Sigmoid colon (tissue), 6 donors: ENCODE measurements at regions not wholly inside any gene's neighbourhood (a gene's known extent, or its start where the extent isn't known, plus 50 kb on each side); places are given as distances from the start of the nearest gene placed in this dataset.

Experiments used
- DNase-seq: peaks from one replicate; pipeline ENCODE4 v3.0.0-alpha.2; 2019
- H3K27ac ChIP-seq, 4 donors: fragments of 200-600 bp; sonication (generic); one replicate each; pipeline ENCODE4 v1.5.1; 2016 to 2019; ENCODE audit warnings: mild to moderate bottlenecking in 1 of 4
- H3K27me3 ChIP-seq, 3 donors: fragments of 200-600 bp; sonication (generic); one replicate each; pipeline ENCODE4 v1.5.1; 2019; ENCODE audit warnings: mild to moderate bottlenecking in 1 of 3
- H3K36me3 ChIP-seq, 4 donors: fragments of 200-600 bp; sonication (generic); one replicate each; pipeline ENCODE4 v1.5.1; 2016 to 2019
- H3K4me1 ChIP-seq, 4 donors: fragments of 200-600 bp; sonication (generic); one replicate each; pipeline ENCODE4 v1.5.1; 2017 to 2019
- H3K4me3 ChIP-seq, 4 donors: fragments of 200-600 bp; sonication (generic); one replicate each; pipeline ENCODE4 v1.5.1; 2017 to 2019; ENCODE audit warnings: mild to moderate bottlenecking in 2 of 4, moderate library complexity in 1 of 4
- H3K9me3 ChIP-seq, 4 donors: fragments of 200-600 bp in 3 of 4; sonication (generic) in 3 of 4; one replicate each; pipeline versions ENCODE4 v1.5.1 to v1.6.1; 2013 to 2019
- CTCF ChIP-seq, 4 experiments: fragments of 450-650 bp in 3 of 4; fragments of 200-600 bp in 1 of 4; IDR thresholded peaks; one replicate each; pipeline ENCODE4 v1.5.1; 2016 to 2019; ENCODE audit warnings: antibody characterized with exemption in 4 of 4, mild to moderate bottlenecking in 3 of 4, moderate library complexity in 2 of 4
- EP300 ChIP-seq, 4 donors: sonication (generic); formaldehyde crosslinking; IDR thresholded peaks; one replicate each; pipeline ENCODE4 v1.6.1; 2017; ENCODE audit warnings: antibody characterized with exemption in 4 of 4
- POLR2A ChIP-seq, 2 donors: fragments of 450-650 bp; IDR thresholded peaks; one replicate each; pipeline ENCODE4 v1.6.1; 2016; ENCODE audit warnings: antibody characterized with exemption in 2 of 2, mild to moderate bottlenecking in 2 of 2, moderate library complexity in 2 of 2
- POLR2AphosphoS5 ChIP-seq, 4 donors: sonication (generic); formaldehyde crosslinking; IDR thresholded peaks; one replicate each; pipeline ENCODE4 v1.6.1; 2017; ENCODE audit warnings: antibody characterized with exemption in 4 of 4
- WGBS, 2 donors: extraction: QIAGEN DNeasy Blood & Tissue Kit; methylation state at CpG; one replicate each; pipeline ENCODE4 v1.1.7; 2013; 5-methylcytosine and 5-hydroxymethylcytosine counted together
- intact Hi-C: fragments of 100-400 bp; cut with DNase I; formaldehyde crosslinking; loops from one replicate; pipeline ENCODE4 v1.15.1; 2023
- donor health status: healthy with polysubstance abuse.
- donor health status: healthy.

GRCh38 chr1:42013881-42014470 lies 95.3 kb upstream of the HIVEP3 start:
- DNase-seq, result no peak
- Histone ChIP-seq H3K9me3 (no peaks in the 10 kb centered on the region), H3K4me1 (no peaks in the 10 kb centered on the region), H3K27ac (no peak overlapping the region), H3K27me3 (no peaks in the 10 kb centered on the region), H3K4me3 (no peak overlapping the region), H3K36me3 (no peaks in the 10 kb centered on the region)
- TF ChIP-seq POLR2A (IDR thresholded peaks at IDR 0.05) (no peak), EP300 (IDR thresholded peaks at IDR 0.05) (no peak), POLR2AphosphoS5 (IDR thresholded peaks at IDR 0.05) (no peak)
- WGBS, 2 donors, result 55 to 77% methylated on average over 7 of the region's 7 CpGs
- intact Hi-C loops, result no loop called here

- H3K36me3 ChIP-seq, result no peaks in the 10 kb centered on the region
- H3K27ac ChIP-seq, result no peak overlapping the region
- intact Hi-C loops, result no loop called here
- H3K9me3 ChIP-seq, result no peaks in the 10 kb centered on the region
- TF ChIP-seq POLR2A (IDR thresholded peaks at IDR 0.05) (no peak), EP300 (IDR thresholded peaks at IDR 0.05) (no peak), CTCF (IDR thresholded peaks at IDR 0.05) (no peak), POLR2AphosphoS5 (IDR thresholded peaks at IDR 0.05) (no peak)
- no peaks in the 10 kb centered on the region for H3K27me3 ChIP-seq
- no peak for DNase-seq
- no peaks in the 10 kb centered on the region for H3K4me1 ChIP-seq
- 16 to 70% methylated on average over 1 of the region's 1 CpG for WGBS, 2 donors
- no peak overlapping the region for H3K4me3 ChIP-seq
Observed at GRCh38 chr1:42012852-42013251, 94.1 kb upstream of the HIVEP3 start.

GRCh38 chr1:42010381-42010780 lies 91.7 kb upstream of the HIVEP3 start:
- no peaks in the 10 kb centered on the region for H3K36me3 ChIP-seq
- no peaks in the 10 kb centered on the region for H3K9me3 ChIP-seq
- intact Hi-C loops, result no loop called here
- DNase-seq, result no peak
- H3K4me3 ChIP-seq, result no peak overlapping the region
- H3K27ac ChIP-seq, result no peak overlapping the region
- H3K4me1 ChIP-seq, result no peaks in the 10 kb centered on the region
- no peaks in the 10 kb centered on the region for H3K27me3 ChIP-seq
- TF ChIP-seq POLR2AphosphoS5 (IDR thresholded peaks at IDR 0.05) (no peak), CTCF (IDR thresholded peaks at IDR 0.05) (no peak), EP300 (IDR thresholded peaks at IDR 0.05) (no peak), POLR2A (IDR thresholded peaks at IDR 0.05) (no peak)

- 77 to 81% methylated on average over 2 of the region's 2 CpGs for WGBS, 2 donors
Observed at GRCh38 chr1:42008264-42008663, 89.5 kb upstream of the HIVEP3 start.

GRCh38 chr1:42006836-42007235 lies 88.1 kb upstream of the HIVEP3 start:
- TF ChIP-seq CTCF (IDR thresholded peaks at IDR 0.05) (no peak), POLR2A (IDR thresholded peaks at IDR 0.05) (no peak), POLR2AphosphoS5 (IDR thresholded peaks at IDR 0.05) (no peak), EP300 (IDR thresholded peaks at IDR 0.05) (no peak)
- Histone ChIP-seq H3K9me3 (no peaks in the 10 kb centered on the region), H3K27ac (no peak overlapping the region), H3K4me3 (no peak overlapping the region), H3K4me1 (no peaks in the 10 kb centered on the region), H3K27me3 (no peaks in the 10 kb centered on the region), H3K36me3 (no peaks in the 10 kb centered on the region)
- intact Hi-C loops, result no loop called here
- 69 to 86% methylated on average over 3 of the region's 3 CpGs for WGBS, 2 donors
- no peak for DNase-seq

More at GRCh38 chr1:42008264-42008663, 89.5 kb upstream of the HIVEP3 start:
- intact Hi-C loops, result no loop called here
- Histone ChIP-seq H3K9me3 (no peaks in the 10 kb centered on the region), H3K4me1 (no peaks in the 10 kb centered on the region), H3K4me3 (no peak overlapping the region), H3K36me3 (no peaks in the 10 kb centered on the region), H3K27me3 (no peaks in the 10 kb centered on the region), H3K27ac (no peak overlapping the region)
- DNase-seq, result no peak
- TF ChIP-seq POLR2AphosphoS5 (IDR thresholded peaks at IDR 0.05), result no peak
- TF ChIP-seq CTCF (IDR thresholded peaks at IDR 0.05), result no peak
- no peak for TF ChIP-seq EP300 (IDR thresholded peaks at IDR 0.05)
- TF ChIP-seq POLR2A (IDR thresholded peaks at IDR 0.05), result no peak
